HL-60/S4 treated with retinoic acid at 250 ng/mL for 4 days and 3 days (cell line): ENCODE measurements at regions not wholly inside any gene's neighbourhood (a gene's known extent, or its start where the extent isn't known, plus 50 kb on each side); places are given as distances from the start of the nearest gene placed in this dataset.

Experiments used
- in situ Hi-C: fragments of 300-500 bp; cut with MboI; formaldehyde crosslinking; loops from 2 replicates; pipeline ENCODE4 v1.7.0; 2022; ENCODE audit warnings: low sequenced_read_pairs

DNA sequence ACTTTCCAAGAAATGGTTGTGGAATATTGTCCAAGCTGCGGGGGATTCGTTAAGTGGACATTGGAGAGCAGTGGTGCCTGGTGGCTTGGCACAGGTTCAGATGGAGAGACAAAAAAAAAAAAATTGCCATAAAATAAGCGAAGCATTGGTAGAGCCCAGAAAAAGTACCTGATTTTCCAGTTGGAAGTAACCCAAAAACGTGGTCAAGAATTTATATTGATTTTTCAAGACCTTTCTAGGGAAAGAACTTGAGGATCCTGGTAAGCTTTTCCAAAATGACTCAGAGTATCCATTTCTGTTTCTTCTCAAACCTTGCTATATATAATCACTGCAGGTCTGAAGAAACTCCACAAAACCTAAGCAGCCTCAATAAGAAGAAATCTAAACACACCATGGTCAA lies 94.6 kb downstream of the ING1 start:
- in situ Hi-C loops: loop anchor here (25.0 kb wide), 1 partner anchor 196 kb away; the partner anchor contains the start of gene NAXD

DNA sequence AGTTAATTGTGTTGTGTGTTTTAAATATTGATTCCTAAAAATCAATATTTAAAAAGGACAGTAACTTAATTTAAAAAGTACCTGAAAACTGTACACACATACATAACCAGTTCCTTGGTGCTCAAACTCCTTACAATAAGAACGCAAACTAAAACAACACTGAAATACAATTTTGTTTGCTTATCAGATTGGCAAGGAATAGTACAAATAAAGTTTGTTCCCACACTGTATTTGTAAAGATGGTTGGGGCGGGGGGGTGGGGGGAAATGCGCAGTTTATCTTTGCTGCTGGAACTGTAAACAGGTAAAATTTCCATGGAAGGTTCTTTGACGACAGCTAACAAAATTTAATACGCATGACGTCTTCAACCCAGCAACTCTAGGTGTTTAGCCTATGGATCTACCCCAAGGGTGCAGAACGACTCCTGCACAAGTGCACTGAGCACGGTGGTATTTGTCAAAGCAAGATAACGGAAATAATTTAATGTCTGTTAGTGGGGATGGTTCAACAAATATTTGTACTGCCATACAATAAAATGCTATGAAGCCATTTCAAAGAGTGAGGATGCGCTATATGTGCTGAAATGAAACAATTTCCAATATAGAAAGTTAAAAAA lies 96.5 kb downstream of the ING1 start:
- in situ Hi-C loops: loop anchor here (25.0 kb wide), 1 partner anchor 198 kb away; the partner anchor contains the start of gene NAXD

DNA sequence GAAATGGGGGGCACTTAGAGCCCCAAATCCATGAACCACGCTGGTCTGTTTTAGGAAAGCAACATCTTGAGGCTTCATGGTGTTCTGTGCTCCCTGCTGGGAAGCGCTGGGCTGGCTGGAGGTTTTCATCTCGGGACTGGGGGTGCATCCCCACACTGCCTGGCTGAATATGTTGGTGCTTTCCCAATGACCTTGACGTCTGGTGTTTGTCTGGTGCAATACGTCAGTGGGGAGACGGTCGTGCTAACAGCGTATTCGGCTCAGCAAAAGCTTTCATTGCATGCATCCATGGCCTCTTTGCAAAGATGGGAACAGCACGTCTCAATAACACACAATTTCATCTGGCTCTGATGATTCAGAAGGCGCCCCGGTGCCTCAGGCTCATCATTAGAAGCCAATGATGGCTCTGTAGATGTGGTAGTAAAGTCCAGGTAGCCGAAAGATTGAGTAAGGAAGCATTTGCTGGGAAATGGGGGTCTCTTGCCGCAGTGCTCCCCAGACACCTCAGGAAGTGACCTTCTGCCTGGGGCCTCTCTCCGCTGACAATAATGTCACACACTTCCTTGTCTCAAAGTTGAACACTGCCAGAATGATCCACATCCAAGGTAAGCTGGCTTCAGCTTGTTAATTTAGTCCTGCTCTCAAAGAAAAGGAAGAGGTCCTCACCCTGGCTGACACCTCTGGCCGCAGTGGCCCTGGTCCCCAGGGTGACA lies 97.7 kb downstream of the ING1 start:
- in situ Hi-C loops: loop anchor here (25.0 kb wide), 1 partner anchor 199 kb away; the partner anchor contains the start of gene NAXD

DNA sequence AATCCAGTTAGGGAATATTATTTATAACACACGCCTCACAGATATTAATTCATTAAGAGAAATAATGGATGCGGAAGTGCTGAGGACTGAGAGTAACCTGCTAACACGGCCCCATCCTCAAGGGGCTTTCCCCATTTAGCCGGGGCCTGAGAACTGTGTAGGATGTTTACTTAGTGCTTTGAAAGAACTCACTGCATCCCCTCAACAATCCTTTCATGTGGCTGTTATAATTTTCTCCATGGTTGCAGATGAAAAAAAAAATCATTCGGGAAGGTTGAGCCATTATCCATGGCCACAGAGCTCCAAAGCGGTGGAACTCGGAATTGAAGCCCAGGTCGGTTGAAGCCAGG lies 98.2 kb downstream of the ING1 start:
- in situ Hi-C loops: loop anchor here (25.0 kb wide), 1 partner anchor 199 kb away; the partner anchor contains the start of gene NAXD

DNA sequence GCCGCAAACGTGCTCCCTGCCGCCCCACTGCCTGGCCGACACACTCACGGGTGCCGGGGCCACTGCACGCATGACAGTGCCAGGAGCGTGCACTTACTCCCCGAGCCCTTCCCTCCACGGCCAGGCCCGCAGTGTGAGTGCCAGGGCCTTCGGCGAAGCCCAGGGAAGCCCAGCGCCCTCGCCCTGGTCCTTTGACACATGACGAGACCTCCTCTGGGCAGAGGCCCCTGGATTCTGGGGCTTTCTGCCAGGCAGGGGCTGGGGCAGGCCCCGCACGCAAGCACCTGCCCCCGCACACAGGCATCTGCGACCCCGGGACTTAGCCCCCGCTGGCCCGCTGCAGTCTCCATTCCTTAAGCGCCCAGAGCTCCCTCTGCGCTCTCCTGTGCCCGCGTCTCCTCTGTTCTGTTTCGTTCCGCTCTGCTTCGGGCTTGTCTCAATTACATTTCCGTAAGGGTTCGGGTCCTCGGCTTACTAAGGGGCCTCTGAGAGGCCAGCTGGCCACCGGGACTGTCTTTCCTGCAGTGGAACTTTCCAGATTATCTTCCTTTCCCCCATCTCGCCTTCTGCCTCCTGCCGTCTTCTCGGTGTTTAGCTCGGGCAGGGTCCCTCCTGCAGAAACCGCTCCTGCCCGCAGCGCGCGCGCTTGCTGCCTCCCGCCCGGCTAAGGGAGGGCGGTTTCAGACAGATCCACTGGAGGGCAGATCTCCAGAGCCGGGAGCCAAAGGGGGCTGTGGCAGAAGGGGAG lies 98.8 kb downstream of the ING1 start:
- in situ Hi-C loops: loop anchor here (25.0 kb wide), 1 partner anchor 200 kb away; the partner anchor contains the start of gene NAXD

DNA sequence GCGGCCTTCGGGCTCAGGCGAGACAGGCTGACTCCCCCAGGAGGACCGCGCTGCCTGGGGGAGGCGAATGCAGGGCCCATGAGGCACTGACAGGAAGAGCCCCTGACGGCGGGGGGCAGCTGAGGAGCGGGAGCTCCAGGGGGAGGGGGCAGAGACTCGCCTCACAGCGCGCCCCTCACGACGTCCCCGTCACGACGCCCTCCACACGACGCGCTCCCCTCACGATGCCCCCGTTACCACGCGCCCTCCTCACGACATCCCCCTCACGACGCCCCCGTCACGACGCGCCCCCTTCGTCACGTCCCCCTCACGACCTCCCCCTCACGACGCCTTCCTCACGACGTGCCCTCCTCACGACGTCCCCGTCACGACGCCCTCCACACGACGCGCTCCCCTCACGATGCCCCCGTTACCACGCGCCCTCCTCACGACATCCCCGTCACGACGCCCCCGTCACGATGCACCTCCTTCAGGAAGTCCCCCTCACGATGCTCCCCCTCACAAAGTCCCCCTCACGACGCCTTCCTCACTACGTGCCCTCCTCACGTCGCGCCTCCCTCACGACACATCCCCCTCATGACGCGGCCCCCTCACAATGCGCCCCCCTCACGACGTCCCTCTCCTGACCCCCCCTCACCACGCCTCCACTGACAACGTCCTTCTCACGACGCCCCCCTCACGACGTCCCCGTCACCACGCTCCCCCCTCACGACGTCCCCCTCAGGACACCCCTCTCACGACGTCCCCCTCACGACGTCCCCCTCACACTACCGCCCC lies 99.6 kb downstream of the ING1 start:
- in situ Hi-C loops: loop anchor here (25.0 kb wide), 1 partner anchor 201 kb away; the partner anchor contains the start of gene NAXD

DNA sequence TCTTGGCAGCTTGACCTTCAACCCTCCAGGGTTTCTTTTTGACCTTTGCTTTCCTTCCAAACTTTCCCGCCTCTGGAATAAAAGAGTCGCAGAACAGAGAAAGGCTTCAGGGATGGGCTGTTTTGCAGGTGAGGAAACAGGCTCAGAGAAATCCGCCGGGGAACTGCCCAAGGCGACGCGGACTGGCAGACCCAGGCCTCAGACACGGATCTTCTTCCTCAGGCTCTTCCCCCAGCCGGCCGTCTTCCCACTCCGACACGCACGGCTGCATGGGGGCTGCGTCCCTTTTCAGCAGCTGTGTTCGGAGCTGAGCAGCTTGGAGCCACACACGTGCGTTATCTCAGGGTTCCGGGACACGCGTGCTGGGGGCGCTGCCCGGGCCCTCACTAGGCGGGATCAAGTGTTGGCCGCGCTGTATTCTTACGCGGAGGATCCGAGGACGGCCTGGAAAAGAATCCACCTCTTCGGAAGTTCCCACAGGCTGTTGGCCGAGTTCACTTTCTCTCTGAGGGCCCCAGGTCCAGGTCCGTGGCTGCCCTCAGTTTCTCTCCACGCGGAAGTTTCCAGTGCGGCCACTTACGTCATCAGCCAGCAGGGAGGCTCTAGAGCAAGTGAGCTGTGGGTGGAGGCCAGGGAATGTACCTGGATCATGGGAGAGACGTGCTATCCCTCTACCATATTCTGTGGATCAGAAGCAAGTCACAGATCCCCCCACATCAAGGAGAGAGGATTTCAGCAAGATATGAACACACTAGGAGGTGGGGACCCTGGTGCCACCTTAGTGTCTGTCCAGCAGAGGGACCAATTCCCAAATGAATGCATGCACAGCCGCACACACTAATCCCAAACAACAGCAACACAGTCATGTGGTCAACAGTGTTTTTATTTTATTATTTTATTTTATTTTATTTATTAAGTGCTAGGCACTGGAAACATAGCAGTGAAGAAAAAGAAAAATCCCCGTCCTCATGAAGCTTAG lies 100.4 kb downstream of the ING1 start:
- in situ Hi-C loops: loop anchor here (25.0 kb wide), 1 partner anchor 202 kb away; the partner anchor contains the start of gene NAXD

DNA sequence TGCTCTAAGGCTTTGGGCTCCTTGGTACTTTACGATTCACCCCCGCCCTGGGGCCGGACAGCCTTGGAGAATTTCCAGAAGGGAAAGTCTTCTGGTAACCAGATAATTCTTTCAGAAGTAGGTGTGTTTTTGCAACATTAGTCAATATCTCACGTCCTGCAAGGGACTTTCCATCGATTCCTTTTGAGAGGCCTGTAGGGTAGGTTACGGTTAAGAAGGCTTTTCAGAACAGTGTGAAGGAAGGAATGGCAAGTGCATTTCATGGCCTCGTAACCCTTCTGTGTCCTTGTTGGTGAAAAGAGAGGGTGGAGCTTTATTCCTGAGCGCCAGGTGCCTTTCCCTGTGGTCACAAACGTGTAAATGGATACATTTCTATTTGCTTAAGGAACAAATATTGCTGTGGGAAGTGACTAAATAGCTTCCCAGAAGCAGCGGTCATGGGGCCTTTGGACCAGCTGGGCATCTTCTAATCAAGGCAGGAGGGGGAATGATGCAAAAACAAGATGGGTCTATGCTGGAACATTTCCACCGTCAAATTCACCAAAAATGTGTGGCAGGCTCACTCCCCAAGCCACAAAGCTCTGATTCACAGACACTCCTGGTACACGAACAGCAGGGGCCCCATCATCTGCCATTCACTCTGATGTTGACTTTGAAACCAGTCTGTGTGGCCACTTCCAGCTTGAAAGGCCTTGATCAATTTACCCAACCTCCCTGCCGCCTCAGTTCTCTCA lies 99.2 kb downstream of the ANKRD10 start:
- in situ Hi-C loops: loop anchor here (25.0 kb wide), 1 partner anchor 203 kb away; the partner anchor contains the start of gene NAXD

DNA sequence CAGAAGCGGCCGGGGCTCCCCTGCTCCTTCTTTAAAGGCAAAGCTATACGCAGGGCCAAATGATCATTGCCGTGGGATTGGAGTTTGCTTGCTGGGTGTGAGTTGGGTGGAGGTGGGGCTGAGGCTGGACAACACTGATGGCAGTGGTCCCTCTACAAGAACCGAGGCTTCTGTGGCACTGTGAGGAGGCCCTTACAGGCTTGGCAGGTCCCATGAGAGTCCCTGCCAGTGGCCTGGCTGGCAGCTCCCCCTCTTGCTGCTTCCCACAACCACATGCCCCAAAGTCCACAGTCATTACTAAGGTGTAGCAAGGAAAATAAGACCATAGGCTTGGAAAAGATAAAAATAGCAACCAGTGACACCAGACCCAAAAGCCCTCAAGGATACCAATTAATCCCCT lies 98.4 kb downstream of the ANKRD10 start:
- in situ Hi-C loops: loop anchor here (25.0 kb wide), 1 partner anchor 204 kb away; the partner anchor contains the start of gene NAXD

DNA sequence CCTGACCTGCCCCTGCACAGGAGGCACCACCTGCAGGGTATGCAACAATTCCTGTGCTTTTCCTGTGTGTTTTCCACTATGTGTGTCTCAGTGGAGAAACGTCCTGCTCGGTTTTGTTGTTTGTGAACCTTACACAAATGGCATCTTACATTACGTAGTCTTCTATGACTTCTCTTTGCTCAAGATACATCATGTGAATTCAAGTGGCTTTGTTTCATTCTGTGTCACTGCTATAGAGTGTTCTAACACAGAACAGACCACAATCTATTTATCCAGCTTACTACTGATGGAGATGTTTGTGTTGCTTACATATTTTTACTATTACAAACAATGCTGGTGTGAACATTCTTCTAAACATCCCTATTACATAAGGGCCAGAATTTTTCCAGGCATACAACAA lies 97.7 kb downstream of the ANKRD10 start:
- in situ Hi-C loops: loop anchor here (25.0 kb wide), 1 partner anchor 205 kb away; the partner anchor contains the start of gene NAXD

DNA sequence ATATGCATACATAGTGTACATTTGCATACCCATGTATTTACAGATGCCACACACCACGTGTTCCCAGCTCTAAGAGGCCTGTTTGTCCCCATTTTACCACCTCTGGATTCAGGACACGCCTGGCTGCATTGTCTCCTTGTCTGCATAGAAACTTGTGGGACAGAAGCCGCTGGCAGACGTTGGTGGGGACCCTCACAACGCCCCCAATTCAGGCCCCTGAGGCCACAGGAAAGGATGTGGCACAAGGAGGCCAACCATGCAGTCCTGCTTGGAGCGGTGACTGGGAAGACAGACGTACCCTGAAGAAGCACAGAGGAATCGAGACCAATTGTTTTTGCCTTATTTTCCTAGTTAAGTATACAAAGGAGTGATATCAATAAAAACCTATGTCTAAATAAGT lies 96.1 kb downstream of the ANKRD10 start:
- in situ Hi-C loops: loop anchor here (25.0 kb wide), 1 partner anchor 206 kb away; the partner anchor contains the start of gene NAXD

DNA sequence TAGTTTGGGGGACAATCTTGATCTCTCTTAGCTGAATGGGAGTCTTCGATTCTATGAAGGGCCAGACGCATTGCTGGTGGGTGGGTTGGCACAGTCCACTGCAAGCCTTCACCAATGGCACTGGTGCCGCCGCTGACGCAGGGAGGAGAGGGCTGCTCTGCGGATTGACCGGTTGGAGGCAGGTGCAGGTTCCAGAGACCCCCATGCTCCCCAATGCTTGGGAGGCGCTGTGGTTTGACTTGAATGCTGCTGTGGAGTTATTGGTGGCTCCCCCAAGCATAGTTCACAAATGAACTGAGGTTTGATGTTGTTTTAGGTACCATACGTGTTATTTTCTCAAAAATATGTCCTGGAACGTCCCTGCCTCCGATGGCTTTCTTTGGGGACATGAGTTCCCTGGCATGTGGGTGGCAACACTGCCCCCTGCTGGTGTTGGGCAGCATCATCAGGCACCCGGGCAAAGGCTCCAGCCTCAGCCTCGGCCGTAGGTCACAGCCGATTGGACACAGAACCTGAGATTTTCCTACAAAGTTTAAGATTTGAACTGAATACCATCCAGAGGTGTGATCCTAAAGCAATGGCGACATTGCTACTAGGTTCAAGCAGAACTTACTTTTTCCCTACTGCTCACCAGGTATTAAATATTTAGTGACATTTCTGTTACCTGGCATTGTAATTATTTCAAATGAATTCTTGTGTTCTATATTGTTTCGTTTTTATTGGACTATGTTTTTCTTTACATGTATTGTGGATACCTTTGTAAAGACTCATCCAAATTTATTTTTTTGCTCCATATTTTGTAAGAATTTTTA lies 95.5 kb downstream of the ANKRD10 start:
- in situ Hi-C loops: loop anchor here (25.0 kb wide), 1 partner anchor 207 kb away; the partner anchor contains the start of gene NAXD

DNA sequence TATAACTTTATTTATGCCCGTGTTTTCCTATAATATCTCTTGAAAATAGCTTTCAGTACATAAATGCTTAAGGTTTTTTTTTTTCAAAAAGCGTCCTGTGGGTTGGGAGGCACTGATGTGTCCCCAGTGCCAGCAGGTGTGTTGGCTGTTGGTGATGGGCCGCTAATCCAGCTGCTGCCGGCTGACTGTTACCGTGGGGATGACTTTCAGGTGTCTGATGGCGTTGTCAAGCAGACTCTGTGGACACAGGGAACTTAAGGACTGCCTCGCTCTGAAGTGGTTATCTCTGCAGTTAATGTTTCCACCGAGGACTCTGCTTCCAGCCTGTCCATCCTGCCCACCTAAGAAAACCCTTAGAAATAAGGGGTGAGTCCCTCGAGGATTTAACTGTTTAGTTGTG lies 94.5 kb downstream of the ANKRD10 start:
- in situ Hi-C loops: loop anchor here (25.0 kb wide), 1 partner anchor 208 kb away; the partner anchor contains the start of gene NAXD

DNA sequence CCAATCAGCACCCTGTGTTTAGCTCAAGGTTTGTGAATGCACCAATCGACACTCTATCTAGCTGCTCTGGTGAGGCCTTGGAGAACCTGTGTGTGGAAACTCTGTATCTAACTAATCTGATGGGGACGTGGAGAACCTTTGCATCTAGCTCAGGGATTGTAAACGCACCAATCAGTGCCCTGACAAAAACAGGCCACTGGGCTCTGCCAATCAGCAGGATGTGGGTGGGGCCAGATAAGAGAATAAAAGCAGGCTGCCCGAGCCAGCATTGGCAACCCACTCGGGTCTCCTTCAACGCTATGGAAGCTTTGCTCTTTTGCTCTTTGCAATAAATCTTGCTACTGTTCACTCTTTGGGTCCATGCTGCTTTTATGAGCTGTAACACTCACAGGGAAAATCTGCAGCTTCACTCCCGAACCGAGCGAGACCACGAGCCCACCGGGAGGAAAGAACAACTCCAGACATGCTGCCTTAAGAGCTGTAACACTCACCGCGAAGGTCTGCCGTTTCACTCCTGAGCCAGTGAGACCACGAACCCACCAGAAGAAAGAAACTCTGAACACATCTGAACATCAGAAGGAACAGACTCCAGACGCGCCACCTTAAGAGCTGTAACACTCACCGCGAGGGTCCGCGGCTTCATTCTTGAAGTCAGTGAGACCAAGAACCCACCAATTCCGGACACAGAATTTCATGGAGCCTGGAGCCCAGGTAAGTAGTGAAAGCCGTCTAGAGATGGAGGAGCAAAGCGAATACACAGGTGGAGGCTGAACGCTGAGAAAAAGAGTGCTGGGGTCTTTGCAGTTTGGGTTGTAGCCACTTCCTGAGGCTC lies 92.8 kb downstream of the ANKRD10 start:
- in situ Hi-C loops: loop anchor here (25.0 kb wide), 1 partner anchor 210 kb away; the partner anchor contains the start of gene NAXD

DNA sequence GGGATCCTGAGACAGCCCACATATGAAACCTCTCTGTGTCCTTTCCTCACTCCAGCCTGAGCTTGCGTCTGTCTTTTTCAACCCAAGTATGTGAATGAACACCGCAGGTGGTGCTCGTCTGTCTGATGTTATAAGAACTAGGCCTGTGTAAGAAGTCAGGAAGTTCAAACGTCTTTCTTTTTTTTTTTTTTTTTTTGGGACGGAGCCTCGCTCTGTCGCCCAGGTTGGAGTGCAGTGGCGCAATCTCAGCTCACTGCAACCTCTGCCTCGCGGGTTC lies 92.3 kb downstream of the ANKRD10 start:
- in situ Hi-C loops: loop anchor here (25.0 kb wide), 1 partner anchor 210 kb away; the partner anchor contains the start of gene NAXD

DNA sequence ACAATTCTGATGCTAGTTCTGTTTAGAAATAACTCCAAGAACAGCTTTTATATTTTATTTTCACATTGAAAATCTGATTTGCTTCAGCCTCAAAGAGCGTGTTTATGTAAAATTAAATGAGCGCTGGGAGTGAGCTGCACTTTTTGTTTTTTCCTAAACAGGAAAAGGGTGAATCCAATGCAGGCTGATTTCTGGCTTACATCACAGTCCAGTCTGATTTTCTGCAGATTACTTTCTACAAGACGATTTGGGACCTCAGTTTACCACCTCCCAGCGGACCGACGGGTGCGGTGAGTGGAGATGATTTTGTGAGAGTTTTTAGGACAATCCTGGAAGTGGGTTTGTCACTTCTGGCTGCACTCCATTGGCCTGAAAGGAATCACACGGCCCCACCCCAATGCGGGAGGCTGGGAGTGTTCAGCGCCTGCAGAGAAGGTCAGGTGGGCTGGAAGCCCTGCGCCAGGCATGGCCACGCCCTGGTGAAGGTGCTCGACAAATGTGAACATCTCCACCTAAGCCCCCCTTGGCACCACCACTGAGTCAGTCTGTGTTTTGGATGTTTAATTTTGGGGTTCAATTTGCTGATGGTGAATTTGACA lies 90.1 kb downstream of the ANKRD10 start:
- in situ Hi-C loops: loop anchor here (25.0 kb wide), 1 partner anchor 212 kb away; the partner anchor contains the start of gene NAXD
